Gastroesophageal sphincter (tissue), 3 donors: ENCODE measurements at regions not wholly inside any gene's neighbourhood (a gene's known extent, or its start where the extent isn't known, plus 50 kb on each side); places are given as distances from the start of the nearest gene placed in this dataset.

Experiments
- CTCF ChIP-seq, 4 experiments: fragments of 200-600 bp in 2 of 4; fragments of 450-650 bp in 2 of 4; sonication (generic) in 1 of 4; IDR thresholded peaks; one replicate each; pipeline ENCODE4 v1.5.1; 2017 to 2019; ENCODE audit warnings: antibody characterized with exemption in 4 of 4, mild to moderate bottlenecking in 2 of 4, moderate library complexity in 2 of 4
- POLR2A ChIP-seq, 2 donors: fragments of 450-650 bp; IDR thresholded peaks; one replicate each; pipeline ENCODE4 v1.6.1; 2017; ENCODE audit warnings: antibody characterized with exemption in 2 of 2, mild to moderate bottlenecking in 2 of 2, moderate library complexity in 1 of 2
- POLR2AphosphoS5 ChIP-seq: sonication (generic); formaldehyde crosslinking; IDR thresholded peaks from one replicate; pipeline ENCODE4 v1.6.1; 2017; ENCODE audit warnings: antibody characterized with exemption

DNA sequence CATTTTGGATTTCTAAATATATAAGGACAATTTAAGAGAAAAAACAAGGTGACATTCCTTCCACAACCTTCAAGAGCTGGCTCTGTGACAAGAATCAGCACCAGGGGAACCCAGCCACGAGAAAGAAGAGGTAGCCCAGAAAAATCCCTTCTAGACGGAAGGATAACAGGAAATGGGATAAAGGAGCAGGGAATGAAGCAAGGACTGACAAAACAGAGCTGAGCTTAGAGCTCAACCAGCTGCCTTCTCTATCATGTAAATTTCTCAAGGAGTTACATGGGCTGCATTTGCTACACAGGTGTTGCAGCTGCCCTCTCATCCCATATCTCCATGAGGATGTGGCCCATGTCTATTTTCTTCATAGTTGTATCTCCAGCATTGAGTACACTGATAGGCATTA is 154.2 kb upstream of the PRDX4 start:
- TF ChIP-seq POLR2AphosphoS5, result no peak
- TF ChIP-seq CTCF (IDR thresholded peaks at IDR 0.05), result no peak
- no peak for TF ChIP-seq POLR2A (IDR thresholded peaks at IDR 0.05)
